Prostate gland (tissue), 2 donors: ENCODE measurements at regions not wholly inside any gene's neighbourhood (a gene's known extent, or its start where the extent isn't known, plus 50 kb on each side); places are given as distances from the start of the nearest gene placed in this dataset.

Source experiments
- POLR2A ChIP-seq: fragments of 450-650 bp; IDR thresholded peaks from one replicate; pipeline ENCODE4 v1.6.1; 2016; ENCODE audit warnings: antibody characterized with exemption, mild to moderate bottlenecking
- POLR2AphosphoS5 ChIP-seq: sonication (generic); formaldehyde crosslinking; IDR thresholded peaks from one replicate; pipeline ENCODE4 v1.6.1; 2017; ENCODE audit warnings: antibody characterized with exemption
- TF ChIP-seq, protein P1 (sequence below), 4 experiments: fragments of 200-600 bp in 2 of 4; fragments of 450-650 bp in 2 of 4; sonication (generic) in 2 of 4; IDR thresholded peaks; 1 replicate in 3 of 4; 2 replicates in 1 of 4; pipeline ENCODE4 v1.5.1; 2016 to 2019; ENCODE audit warnings: antibody characterized with exemption in 4 of 4, mild to moderate bottlenecking in 2 of 4, moderate library complexity in 2 of 4

GRCh38 chr22:48856308-48856615 lies 971.4 kb downstream of the BRD1 start:
- TF ChIP-seq, protein P1, sequence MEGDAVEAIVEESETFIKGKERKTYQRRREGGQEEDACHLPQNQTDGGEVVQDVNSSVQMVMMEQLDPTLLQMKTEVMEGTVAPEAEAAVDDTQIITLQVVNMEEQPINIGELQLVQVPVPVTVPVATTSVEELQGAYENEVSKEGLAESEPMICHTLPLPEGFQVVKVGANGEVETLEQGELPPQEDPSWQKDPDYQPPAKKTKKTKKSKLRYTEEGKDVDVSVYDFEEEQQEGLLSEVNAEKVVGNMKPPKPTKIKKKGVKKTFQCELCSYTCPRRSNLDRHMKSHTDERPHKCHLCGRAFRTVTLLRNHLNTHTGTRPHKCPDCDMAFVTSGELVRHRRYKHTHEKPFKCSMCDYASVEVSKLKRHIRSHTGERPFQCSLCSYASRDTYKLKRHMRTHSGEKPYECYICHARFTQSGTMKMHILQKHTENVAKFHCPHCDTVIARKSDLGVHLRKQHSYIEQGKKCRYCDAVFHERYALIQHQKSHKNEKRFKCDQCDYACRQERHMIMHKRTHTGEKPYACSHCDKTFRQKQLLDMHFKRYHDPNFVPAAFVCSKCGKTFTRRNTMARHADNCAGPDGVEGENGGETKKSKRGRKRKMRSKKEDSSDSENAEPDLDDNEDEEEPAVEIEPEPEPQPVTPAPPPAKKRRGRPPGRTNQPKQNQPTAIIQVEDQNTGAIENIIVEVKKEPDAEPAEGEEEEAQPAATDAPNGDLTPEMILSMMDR (IDR thresholded peaks at IDR 0.05), result no peak
- TF ChIP-seq POLR2A (no peak), POLR2AphosphoS5 (no peak)
